Ishikawa (cell line): ENCODE measurements at regions not wholly inside any gene's neighbourhood (a gene's known extent, or its start where the extent isn't known, plus 50 kb on each side); places are given as distances from the start of the nearest gene placed in this dataset.

ENCODE experiments used
- CEBPB ChIP-seq: IDR thresholded peaks from 2 replicates; pipeline ENCODE4 v1.6.1; 2012
- CREB1 ChIP-seq: IDR thresholded peaks from 2 replicates; pipeline ENCODE4 v1.6.1; 2012; ENCODE audit warnings: low read depth
- EGR1 ChIP-seq: IDR thresholded peaks from 2 replicates; pipeline ENCODE4 v1.6.1; 2012
- EP300 ChIP-seq: IDR thresholded peaks from 2 replicates; pipeline ENCODE4 v1.6.1; 2012; ENCODE audit warnings: borderline replicate concordance
- FOXM1 ChIP-seq: IDR thresholded peaks from 2 replicates; pipeline ENCODE4 v1.6.1; 2012; ENCODE audit warnings: low read depth, borderline replicate concordance
- NFIC ChIP-seq: IDR thresholded peaks from 2 replicates; pipeline ENCODE4 v1.6.1; 2012
- RAD21 ChIP-seq: IDR thresholded peaks from 2 replicates; pipeline ENCODE4 v1.6.1; 2012; ENCODE audit warnings: low read depth
- REST ChIP-seq: IDR thresholded peaks from 2 replicates; pipeline ENCODE4 v1.6.1; 2012; ENCODE audit warnings: low read depth, mild to moderate bottlenecking
- TAF1 ChIP-seq: IDR thresholded peaks from 2 replicates; pipeline ENCODE4 v1.6.1; 2012; ENCODE audit warnings: low read depth, mild to moderate bottlenecking
- TEAD4 ChIP-seq: IDR thresholded peaks from 2 replicates; pipeline ENCODE4 v1.6.1; 2012
- USF1 ChIP-seq: IDR thresholded peaks from 2 replicates; pipeline ENCODE4 v1.6.1; 2012
- YY1 ChIP-seq: IDR thresholded peaks from 2 replicates; pipeline ENCODE4 v1.6.1; 2012; ENCODE audit warnings: low read depth
- ZBTB7A ChIP-seq: IDR thresholded peaks from 2 replicates; pipeline ENCODE4 v1.6.1; 2012; ENCODE audit warnings: low read depth
- TF ChIP-seq, protein P1 (sequence below): IDR thresholded peaks from 2 replicates; pipeline ENCODE4 v1.6.1; 2012

DNA sequence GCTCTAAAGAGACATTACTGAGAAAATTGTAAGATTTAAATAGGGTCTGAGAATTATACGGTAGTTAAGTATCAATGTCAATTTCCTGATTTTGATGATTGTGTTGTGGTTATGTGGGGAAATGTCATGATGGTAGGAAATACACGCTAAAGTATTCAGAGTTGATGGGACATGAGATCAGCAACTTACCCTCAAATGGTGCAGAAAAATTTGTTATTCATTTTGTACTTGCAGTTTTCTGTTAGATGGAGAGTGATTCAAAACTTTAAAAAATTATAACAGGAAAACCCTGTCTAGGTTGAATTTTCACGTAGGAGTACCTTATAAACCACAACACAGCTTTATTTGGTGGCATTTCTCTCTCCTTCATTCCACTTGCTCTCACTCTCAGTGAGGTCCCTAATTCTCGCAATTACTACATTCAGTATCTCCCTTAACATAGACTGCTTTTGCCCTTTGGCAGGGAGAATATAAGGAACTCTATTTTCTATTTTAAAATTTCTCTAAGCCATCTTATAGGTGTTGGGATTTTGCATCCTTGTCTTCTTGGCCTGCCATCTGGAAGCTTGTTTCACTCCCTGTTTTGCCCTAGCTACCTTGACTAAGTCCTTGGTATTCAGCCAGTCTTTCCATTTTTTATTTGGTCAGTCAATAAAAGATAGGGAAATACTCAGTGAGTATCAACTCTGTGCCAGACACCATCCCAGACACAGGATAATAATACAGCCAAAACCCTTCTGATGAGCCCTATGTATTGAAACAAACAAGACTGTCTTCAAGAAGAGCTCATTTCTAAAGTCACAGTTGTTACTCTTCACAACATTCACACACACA, 550.6 kb upstream of the ACVR2A start:
- TF ChIP-seq, protein P1, sequence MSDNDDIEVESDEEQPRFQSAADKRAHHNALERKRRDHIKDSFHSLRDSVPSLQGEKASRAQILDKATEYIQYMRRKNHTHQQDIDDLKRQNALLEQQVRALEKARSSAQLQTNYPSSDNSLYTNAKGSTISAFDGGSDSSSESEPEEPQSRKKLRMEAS = no peak
- TF ChIP-seq FOXM1 = no peak
- no peak for TF ChIP-seq CEBPB

DNA sequence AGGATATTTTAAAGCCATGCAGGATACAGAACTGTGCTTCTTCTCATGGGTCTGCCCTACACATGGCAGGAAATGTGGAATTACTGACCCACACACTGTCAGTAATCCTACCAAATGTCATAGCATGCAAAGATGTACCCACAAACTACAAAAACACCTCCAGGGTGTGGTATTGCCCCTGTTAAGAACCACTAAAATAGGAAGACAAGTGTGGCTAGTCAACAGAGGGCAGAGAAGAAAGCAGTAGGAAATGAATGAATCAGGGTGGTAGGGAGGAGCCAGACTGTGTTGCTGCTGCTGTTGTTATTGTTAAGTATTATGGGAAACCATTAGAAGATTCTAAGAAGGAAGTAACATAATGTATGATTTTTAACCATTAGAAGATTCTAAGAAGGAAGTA, 556.7 kb upstream of the ACVR2A start:
- TF ChIP-seq RAD21 = no peak
- TF ChIP-seq FOXM1 = no peak
- no peak for TF ChIP-seq TAF1
- TF ChIP-seq, protein P1 = no peak
- TF ChIP-seq YY1 = no peak
- TF ChIP-seq REST = no peak
- no peak for TF ChIP-seq USF1
- no peak for TF ChIP-seq CREB1
- TF ChIP-seq NFIC = no peak
- TF ChIP-seq CEBPB = no peak

DNA sequence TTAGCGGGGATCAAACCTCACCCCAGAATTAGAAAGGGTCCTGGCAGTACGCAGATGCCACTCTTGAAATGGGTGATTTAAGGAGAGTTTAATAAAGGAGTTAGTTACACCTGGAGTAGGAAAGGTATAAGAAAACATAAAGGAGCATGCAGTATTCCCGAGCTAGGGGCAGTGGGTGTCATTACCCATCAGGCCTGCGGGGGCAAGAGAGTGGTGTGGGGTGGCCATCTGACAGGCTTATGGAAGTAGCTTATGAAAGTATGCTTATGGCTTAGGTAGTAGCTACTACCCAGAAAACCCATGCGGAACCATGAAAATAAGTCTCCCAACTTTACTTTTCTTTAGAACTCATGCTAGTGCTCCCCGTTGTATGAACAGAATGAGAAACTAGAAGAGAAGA, 568.9 kb upstream of the ACVR2A start:
- TF ChIP-seq TAF1 (no peak), EGR1 (no peak), ZBTB7A (no peak), EP300 (no peak), RAD21 (no peak), CEBPB (no peak), YY1 (no peak), TEAD4 (no peak), FOXM1 (no peak), REST (no peak), CREB1 (no peak), NFIC (no peak)
- TF ChIP-seq, protein P1 = no peak

GRCh38 chr2:147273628-147274027, 571.2 kb upstream of the ACVR2A start:
- TF ChIP-seq REST (no peak), CEBPB (no peak), TAF1 (no peak), CREB1 (no peak), USF1 (no peak), EP300 (no peak), RAD21 (no peak), EGR1 (no peak)
- TF ChIP-seq, protein P1 = no peak
